Colon (tissue), 2 donors: ENCODE measurements at regions not wholly inside any gene's neighbourhood (a gene's known extent, or its start where the extent isn't known, plus 50 kb on each side); places are given as distances from the start of the nearest gene placed in this dataset.
"Not testable (repeated sequence)": the region's sequence is repeated elsewhere in the genome, so short reads cannot be mapped to it uniquely, and the experiment has no call there.

Experiments
- FAIRE-seq: peaks from 2 replicates; lab custom pipeline; 2012; peaks lifted over from hg19 to GRCh38; lab: Jason Lieb, UNC
- donor health status: control.
- donor health status: control.

GRCh38 chr15:95017666-95018328 is 786.4 kb downstream of the MCTP2 start:
- FAIRE-seq, result no peak

- no peak for FAIRE-seq
Measured at GRCh38 chr15:95018888-95019545, 787.7 kb downstream of the MCTP2 start.

GRCh38 chr15:95019907-95020306 is 788.5 kb downstream of the MCTP2 start:
- FAIRE-seq, result no peak

GRCh38 chr15:95021816-95022215 is 790.5 kb downstream of the MCTP2 start:
- FAIRE-seq, result no peak

- FAIRE-seq, result no peak
Measured at GRCh38 chr15:95024351-95024750, 793.0 kb downstream of the MCTP2 start.

GRCh38 chr15:95025924-95026728 is 794.8 kb downstream of the MCTP2 start:
- FAIRE-seq, result no peak

- FAIRE-seq, result no peak
Measured at GRCh38 chr15:95027981-95028380, 796.6 kb downstream of the MCTP2 start.

- FAIRE-seq, result no peak
Measured at GRCh38 chr15:95032156-95032555, 800.8 kb downstream of the MCTP2 start.

GRCh38 chr15:95035106-95035505 is 803.7 kb downstream of the MCTP2 start:
- no peak for FAIRE-seq

GRCh38 chr15:95041297-95041696 is 809.9 kb downstream of the MCTP2 start:
- FAIRE-seq, result no peak

GRCh38 chr15:95043236-95043932 is 812.0 kb downstream of the MCTP2 start:
- FAIRE-seq, result not testable (repeated sequence)

- FAIRE-seq, result no peak
Measured at GRCh38 chr15:95043933-95044313, 812.6 kb downstream of the MCTP2 start.

GRCh38 chr15:95044745-95045417 is 813.5 kb downstream of the MCTP2 start:
- FAIRE-seq, result no peak

GRCh38 chr15:95051861-95052260 is 820.5 kb downstream of the MCTP2 start:
- FAIRE-seq, result no peak

GRCh38 chr15:95059346-95059905 is 828.1 kb downstream of the MCTP2 start:
- no peak for FAIRE-seq

- no peak for FAIRE-seq
Measured at GRCh38 chr15:95068701-95069521, 837.5 kb downstream of the MCTP2 start.

- no peak for FAIRE-seq
Measured at GRCh38 chr15:95075792-95076677, 844.7 kb downstream of the MCTP2 start.

- FAIRE-seq, result no peak
Measured at GRCh38 chr15:95076678-95076990, 845.3 kb downstream of the MCTP2 start.

GRCh38 chr15:95078003-95078402 is 846.6 kb downstream of the MCTP2 start:
- no peak for FAIRE-seq

- not testable (repeated sequence) for FAIRE-seq
Measured at GRCh38 chr15:95080228-95080627, 848.9 kb downstream of the MCTP2 start.
